ENCODE measurements at regions not wholly inside any gene's neighbourhood (a gene's known extent, or its start where the extent isn't known, plus 50 kb on each side); places are given as distances from the start of the nearest gene placed in this dataset.

GRCh38 chr16:54512467-54512995 lies 225.9 kb upstream of the IRX3 start:
- no peak for DNase-seq (ENCODE audit: low read depth in 2 of 2)

DNA sequence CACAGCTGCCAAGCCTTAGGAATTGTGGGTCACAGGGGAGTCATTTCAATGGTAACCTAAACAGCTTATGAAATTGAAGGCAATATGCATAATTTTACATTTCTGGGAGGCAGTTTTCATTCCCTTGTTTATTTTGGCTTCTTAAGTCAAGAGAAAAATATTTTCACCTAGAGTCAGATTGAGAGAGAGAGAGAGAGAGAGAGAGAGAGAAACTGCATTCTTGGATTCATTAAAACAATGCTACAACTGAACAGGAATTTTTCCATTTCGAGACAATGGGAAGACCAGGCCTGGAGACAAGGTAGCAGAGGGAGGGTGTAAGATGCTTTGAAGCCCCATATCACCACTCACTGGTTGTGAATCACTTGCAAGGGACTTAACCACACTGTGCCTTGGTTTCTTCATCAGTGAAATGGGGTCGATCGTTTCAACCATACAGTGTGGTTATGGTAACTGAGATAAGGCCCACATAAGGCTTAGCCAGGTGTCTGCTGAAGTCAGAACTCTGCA lies 224.7 kb upstream of the IRX3 start:
- no peak for DNase-seq (ENCODE audit: low read depth in 2 of 2)

GRCh38 chr16:54510685-54511221 lies 224.2 kb upstream of the IRX3 start:
- no peak for DNase-seq (ENCODE audit: low read depth in 2 of 2)

DNA sequence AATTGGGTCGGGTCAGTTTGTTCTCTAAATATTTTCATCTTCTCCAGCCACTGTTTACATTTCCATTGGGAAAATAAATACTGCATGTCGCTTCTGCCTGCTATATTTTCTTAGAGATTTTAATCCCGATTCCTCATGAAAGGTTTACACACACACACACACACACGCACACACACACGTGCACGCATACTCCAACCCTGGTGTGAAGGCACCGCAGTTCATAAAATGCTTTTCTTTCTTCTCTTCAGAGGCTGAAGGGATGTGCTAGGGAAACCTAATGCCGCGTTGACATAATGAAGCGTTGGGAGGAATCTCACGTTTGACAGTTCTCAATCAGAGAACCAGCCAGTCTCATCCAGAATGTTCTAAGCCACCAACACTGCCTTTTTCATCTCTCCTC lies 222.9 kb upstream of the IRX3 start:
- no peak for DNase-seq (ENCODE audit: low read depth in 2 of 2)

- DNase-seq (ENCODE audit: low read depth in 2 of 2): no peak
Observed at GRCh38 chr16:54508351-54508750, 221.8 kb upstream of the IRX3 start.

- no peak for DNase-seq (ENCODE audit: low read depth in 2 of 2)
Observed at GRCh38 chr16:54506741-54507500, 220.3 kb upstream of the IRX3 start.

- no peak for DNase-seq (ENCODE audit: low read depth in 2 of 2)
Observed at GRCh38 chr16:54506214-54506580, 219.6 kb upstream of the IRX3 start.

- DNase-seq (ENCODE audit: low read depth in 2 of 2): no peak
Observed at GRCh38 chr16:54505549-54506213, 219.1 kb upstream of the IRX3 start.

GRCh38 chr16:54504372-54504771 lies 217.8 kb upstream of the IRX3 start:
- no peak for DNase-seq (ENCODE audit: low read depth in 2 of 2)

- DNase-seq (ENCODE audit: low read depth in 2 of 2): no peak
Observed at GRCh38 chr16:54503856-54504219, 217.3 kb upstream of the IRX3 start.

DNA sequence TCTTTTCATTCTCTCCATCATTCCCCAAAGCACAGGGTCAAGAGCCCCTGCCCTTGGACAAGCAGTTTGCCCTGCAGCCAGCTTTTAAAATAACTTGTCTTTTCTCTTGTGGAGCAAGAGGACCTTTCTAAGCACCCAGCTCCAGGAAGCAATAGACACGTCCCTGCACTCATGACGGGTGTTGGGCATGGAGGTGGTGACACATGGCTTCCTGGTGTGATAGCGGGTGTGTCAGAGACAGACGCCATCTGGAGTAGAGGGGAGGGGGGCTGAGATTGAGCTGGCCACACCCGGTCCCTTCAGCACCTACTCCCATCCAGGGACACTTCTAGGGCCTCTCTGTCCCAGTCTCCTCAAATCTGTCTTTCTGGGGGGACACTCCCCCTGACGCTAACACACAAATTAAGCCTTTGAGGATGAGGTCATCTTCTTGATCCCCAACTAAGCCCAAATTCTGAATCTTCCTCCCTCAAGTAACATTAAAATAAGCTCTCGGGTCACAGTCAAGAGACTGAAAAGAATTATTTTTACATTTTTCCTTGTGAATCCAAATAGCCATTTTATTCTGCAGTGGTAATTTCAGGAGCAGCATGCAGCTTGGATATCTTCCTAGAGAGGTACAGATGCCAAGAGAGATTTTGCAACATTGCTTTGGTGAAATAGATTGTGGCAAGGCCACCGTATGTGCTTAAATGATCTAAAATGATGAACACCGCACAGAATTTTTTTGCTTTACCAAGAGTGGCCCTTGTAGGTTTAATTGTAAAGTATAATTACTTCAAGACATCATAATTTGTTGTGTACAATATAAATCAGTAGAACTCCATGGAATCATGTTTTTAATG lies 216.6 kb upstream of the IRX3 start:
- DNase-seq (ENCODE audit: low read depth in 2 of 2): no peak

- no peak for DNase-seq (ENCODE audit: low read depth in 2 of 2)
Observed at GRCh38 chr16:54501797-54502196, 215.2 kb upstream of the IRX3 start.

DNA sequence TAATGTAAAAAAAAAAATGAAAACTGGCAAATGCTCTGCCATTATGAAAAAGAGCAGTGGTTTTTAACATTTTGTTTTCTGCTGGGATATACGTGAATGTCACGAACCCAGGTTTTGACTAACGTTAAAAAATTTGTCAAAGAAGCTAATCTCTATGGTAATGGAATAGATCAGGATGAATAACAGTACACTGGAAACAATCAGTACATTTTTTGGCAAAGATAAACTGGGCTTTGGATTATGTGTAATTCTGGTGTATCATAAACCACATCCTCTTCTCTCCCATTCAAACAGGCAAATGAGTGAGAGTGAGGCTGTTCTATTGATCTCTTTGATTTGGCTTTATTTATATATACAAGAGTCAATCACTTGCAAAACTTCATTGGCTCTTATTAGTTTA lies 207.0 kb upstream of the IRX3 start:
- DNase-seq (ENCODE audit: low read depth in 2 of 2): no peak

GRCh38 chr16:54493061-54493460 lies 206.5 kb upstream of the IRX3 start:
- no peak for DNase-seq (ENCODE audit: low read depth in 2 of 2)

DNA sequence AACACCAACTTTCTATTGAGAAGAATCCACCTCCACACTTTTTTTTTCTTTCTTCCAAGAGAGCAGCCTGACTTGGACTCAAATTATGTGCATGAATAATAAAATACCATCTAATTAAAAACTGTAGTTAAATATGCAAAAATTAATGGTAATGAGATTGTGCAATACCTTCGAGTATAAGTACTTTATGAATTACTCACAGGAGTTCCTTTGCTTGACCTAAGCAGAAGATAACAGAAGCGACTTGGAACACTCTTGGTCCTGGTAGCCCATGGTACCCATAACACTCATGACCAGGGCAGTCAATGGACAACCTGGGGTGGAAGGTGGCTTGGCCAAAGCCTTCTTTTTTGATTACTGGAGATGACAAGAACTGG lies 203.5 kb upstream of the IRX3 start:
- DNase-seq (ENCODE audit: low read depth in 2 of 2): no peak

GRCh38 chr16:54489225-54490111 lies 202.9 kb upstream of the IRX3 start:
- no peak for DNase-seq (ENCODE audit: low read depth in 2 of 2)

GRCh38 chr16:54488729-54489128 lies 202.1 kb upstream of the IRX3 start:
- DNase-seq (ENCODE audit: low read depth in 2 of 2): no peak

GRCh38 chr16:54487933-54488332 lies 201.3 kb upstream of the IRX3 start:
- no peak for DNase-seq (ENCODE audit: low read depth in 2 of 2)

GRCh38 chr16:54484700-54485099 lies 198.1 kb upstream of the IRX3 start:
- no peak for DNase-seq (ENCODE audit: low read depth in 2 of 2)

DNA sequence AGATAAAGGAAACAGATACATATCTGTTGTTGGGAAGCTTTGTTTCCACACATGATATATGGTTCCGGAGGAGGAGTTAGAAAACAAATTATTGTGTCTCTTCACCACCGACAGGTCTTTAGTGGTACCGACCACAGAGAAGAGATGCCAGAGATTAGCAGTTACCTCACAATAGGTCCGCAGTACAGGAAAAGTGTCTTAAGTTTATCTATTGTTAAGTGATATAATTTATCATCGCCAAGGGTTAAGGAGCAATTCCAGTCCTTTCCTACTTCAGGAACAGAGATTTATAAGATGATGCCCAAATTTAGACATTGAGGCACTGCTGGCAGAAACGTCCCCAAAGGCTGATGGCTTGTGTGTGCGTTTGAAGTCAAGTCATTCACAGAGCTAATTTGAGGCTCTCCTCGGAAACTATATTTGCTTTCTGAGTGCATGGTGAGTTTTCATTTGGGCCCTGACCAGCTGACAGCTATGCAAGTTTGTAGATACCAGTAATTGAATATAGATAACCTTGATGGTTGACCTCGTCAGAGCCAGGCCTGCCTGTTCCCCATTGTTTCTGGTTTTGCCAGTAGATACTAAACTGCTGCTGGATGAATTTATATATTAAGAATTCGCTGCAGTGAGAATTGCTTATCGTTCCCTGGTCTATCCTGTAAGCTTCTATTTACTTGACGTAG lies 196.4 kb upstream of the IRX3 start:
- DNase-seq (ENCODE audit: low read depth in 2 of 2): no peak
